Lower leg skin (tissue), 4 donors: ENCODE measurements at regions not wholly inside any gene's neighbourhood (a gene's known extent, or its start where the extent isn't known, plus 50 kb on each side); places are given as distances from the start of the nearest gene placed in this dataset.

Source experiments
- DNase-seq, 2 donors: peaks; one replicate each; pipeline ENCODE4 v3.0.0-alpha.2; 2019; ENCODE audit warnings: low spot score in 2 of 2
- H3K4me3 ChIP-seq: fragments of 200-600 bp; sonication (generic); 2 replicates; pipeline ENCODE4 v1.5.1; 2017; ENCODE audit warnings: mild to moderate bottlenecking, low read depth; ENCODE audit not compliant: poor library complexity, severe bottlenecking
- CTCF ChIP-seq, 3 donors: fragments of 450-650 bp; IDR thresholded peaks; one replicate each; pipeline ENCODE4 v1.5.1; 2016; ENCODE audit warnings: antibody characterized with exemption in 3 of 3, mild to moderate bottlenecking in 3 of 3, moderate library complexity in 2 of 3
- POLR2A ChIP-seq, 2 donors: fragments of 450-650 bp; IDR thresholded peaks; one replicate each; pipeline ENCODE4 v1.6.1; 2016 to 2017; ENCODE audit warnings: antibody characterized with exemption in 2 of 2, mild to moderate bottlenecking in 1 of 2, moderate library complexity in 1 of 2
- WGBS, 2 donors: methylation state at CpG; one replicate each; pipeline ENCODE4 v1.1.5; 2018; 5-methylcytosine and 5-hydroxymethylcytosine counted together
- intact Hi-C: fragments of 100-400 bp; cut with DNase I; formaldehyde crosslinking; loops from one replicate; pipeline ENCODE4 v1.15.0; 2023; ENCODE audit warnings: low total_unique reads

- intact Hi-C loops = no loop called here
- no peak for DNase-seq
- H3K4me3 ChIP-seq = no peak overlapping the region
- WGBS, 2 donors = 92% methylated on average over 1 of the region's 1 CpG
- TF ChIP-seq POLR2A (IDR thresholded peaks at IDR 0.05) = no peak
- TF ChIP-seq CTCF (IDR thresholded peaks at IDR 0.05) = no peak
Measured at GRCh38 chr2:181839811-181840210, 51.7 kb upstream of the ITPRID2 start.

- intact Hi-C loops = no loop called here
- DNase-seq = no peak
- TF ChIP-seq CTCF (IDR thresholded peaks at IDR 0.05) (no peak), POLR2A (IDR thresholded peaks at IDR 0.05) (no peak)
- 12 to 28% methylated on average over 2 of the region's 2 CpGs for WGBS, 2 donors
- H3K4me3 ChIP-seq = no peak overlapping the region
Measured at GRCh38 chr2:181841079-181841478, 50.5 kb upstream of the ITPRID2 start.
